Uterus (tissue), 2 donors: ENCODE measurements at regions not wholly inside any gene's neighbourhood (a gene's known extent, or its start where the extent isn't known, plus 50 kb on each side); places are given as distances from the start of the nearest gene placed in this dataset.
"Not testable (repeated sequence)": the region's sequence is repeated elsewhere in the genome, so short reads cannot be mapped to it uniquely, and the experiment has no call there.

Experiments
- CTCF ChIP-seq, 4 experiments: fragments of 200-600 bp in 2 of 4; fragments of 450-650 bp in 2 of 4; sonication (generic) in 2 of 4; IDR thresholded peaks; one replicate each; pipeline ENCODE4 v1.5.1; 2016 to 2019; ENCODE audit warnings: antibody characterized with exemption in 4 of 4, mild to moderate bottlenecking in 2 of 4, moderate library complexity in 1 of 4
- POLR2A ChIP-seq, 2 donors: fragments of 450-650 bp; IDR thresholded peaks; one replicate each; pipeline ENCODE4 v1.6.1; 2016; ENCODE audit warnings: antibody characterized with exemption in 2 of 2, mild to moderate bottlenecking in 1 of 2, moderate library complexity in 1 of 2

GRCh38 chr4:18090447-18090846 lies 68.9 kb upstream of the LCORL start:
- not testable (repeated sequence) for TF ChIP-seq CTCF, POLR2A (IDR thresholded peaks at IDR 0.05)
